ENCODE measurements at regions not wholly inside any gene's neighbourhood (a gene's known extent, or its start where the extent isn't known, plus 50 kb on each side); places are given as distances from the start of the nearest gene placed in this dataset.

- in situ Hi-C loops (cut with HindIII; ENCODE audit: low pct_unique_long_range_greater_than_20kb, low sequenced_read_pairs): no loop called here
- DNase-seq (ENCODE audit: low read depth): no peak
Observed at GRCh38 chr19:31699421-31699820, 350.2 kb upstream of the TSHZ3 start.

- no peak for DNase-seq (ENCODE audit: low read depth)
- in situ Hi-C loops (cut with HindIII; ENCODE audit: low pct_unique_long_range_greater_than_20kb, low sequenced_read_pairs): no loop called here
Observed at GRCh38 chr19:31701146-31701545, 351.9 kb upstream of the TSHZ3 start.

- DNase-seq (ENCODE audit: low read depth): no peak
- in situ Hi-C loops (cut with HindIII; ENCODE audit: low pct_unique_long_range_greater_than_20kb, low sequenced_read_pairs): no loop called here
Observed at GRCh38 chr19:31705656-31706055, 356.4 kb upstream of the TSHZ3 start.

GRCh38 chr19:31706131-31706530 is 356.9 kb upstream of the TSHZ3 start:
- in situ Hi-C loops (cut with HindIII; ENCODE audit: low pct_unique_long_range_greater_than_20kb, low sequenced_read_pairs): no loop called here

GRCh38 chr19:31706691-31707620 is 357.7 kb upstream of the TSHZ3 start:
- no peak for DNase-seq (ENCODE audit: low read depth)
- in situ Hi-C loops (cut with HindIII; ENCODE audit: low pct_unique_long_range_greater_than_20kb, low sequenced_read_pairs): no loop called here

More at GRCh38 chr19:31706131-31706530, 356.9 kb upstream of the TSHZ3 start:
- DNase-seq (ENCODE audit: low read depth): no peak

- in situ Hi-C loops (cut with HindIII; ENCODE audit: low pct_unique_long_range_greater_than_20kb, low sequenced_read_pairs): no loop called here
- DNase-seq (ENCODE audit: low read depth): no peak
Observed at GRCh38 chr19:31708520-31708919, 359.3 kb upstream of the TSHZ3 start.

GRCh38 chr19:31709476-31709875 is 360.2 kb upstream of the TSHZ3 start:
- no peak for DNase-seq (ENCODE audit: low read depth)
- in situ Hi-C loops (cut with HindIII; ENCODE audit: low pct_unique_long_range_greater_than_20kb, low sequenced_read_pairs): no loop called here

GRCh38 chr19:31715249-31715945 is 366.2 kb upstream of the TSHZ3 start:
- in situ Hi-C loops (cut with HindIII; ENCODE audit: low pct_unique_long_range_greater_than_20kb, low sequenced_read_pairs): no loop called here
- DNase-seq (ENCODE audit: low read depth): no peak

- in situ Hi-C loops (cut with HindIII; ENCODE audit: low pct_unique_long_range_greater_than_20kb, low sequenced_read_pairs): no loop called here
- DNase-seq (ENCODE audit: low read depth): no peak
Observed at GRCh38 chr19:31716826-31717225, 367.6 kb upstream of the TSHZ3 start.

GRCh38 chr19:31717269-31717923 is 368.2 kb upstream of the TSHZ3 start:
- no peak for DNase-seq (ENCODE audit: low read depth)
- in situ Hi-C loops (cut with HindIII; ENCODE audit: low pct_unique_long_range_greater_than_20kb, low sequenced_read_pairs): no loop called here

- in situ Hi-C loops (cut with HindIII; ENCODE audit: low pct_unique_long_range_greater_than_20kb, low sequenced_read_pairs): no loop called here
- no peak for DNase-seq (ENCODE audit: low read depth)
Observed at GRCh38 chr19:31718032-31718431, 368.8 kb upstream of the TSHZ3 start.

- no peak for DNase-seq (ENCODE audit: low read depth)
- in situ Hi-C loops (cut with HindIII; ENCODE audit: low pct_unique_long_range_greater_than_20kb, low sequenced_read_pairs): no loop called here
Observed at GRCh38 chr19:31718898-31719297, 369.7 kb upstream of the TSHZ3 start.

- no peak for DNase-seq (ENCODE audit: low read depth)
- in situ Hi-C loops (cut with HindIII; ENCODE audit: low pct_unique_long_range_greater_than_20kb, low sequenced_read_pairs): no loop called here
Observed at GRCh38 chr19:31723101-31723500, 373.9 kb upstream of the TSHZ3 start.

- DNase-seq (ENCODE audit: low read depth): no peak
- in situ Hi-C loops (cut with HindIII; ENCODE audit: low pct_unique_long_range_greater_than_20kb, low sequenced_read_pairs): no loop called here
Observed at GRCh38 chr19:31725051-31725450, 375.8 kb upstream of the TSHZ3 start.

GRCh38 chr19:31727536-31727935 is 378.3 kb upstream of the TSHZ3 start:
- in situ Hi-C loops (cut with HindIII; ENCODE audit: low pct_unique_long_range_greater_than_20kb, low sequenced_read_pairs): no loop called here
- no peak for DNase-seq (ENCODE audit: low read depth)

- no peak for DNase-seq (ENCODE audit: low read depth)
- in situ Hi-C loops (cut with HindIII; ENCODE audit: low pct_unique_long_range_greater_than_20kb, low sequenced_read_pairs): no loop called here
Observed at GRCh38 chr19:31730270-31730669, 381.0 kb upstream of the TSHZ3 start.

- DNase-seq (ENCODE audit: low read depth): no peak
- in situ Hi-C loops (cut with HindIII; ENCODE audit: low pct_unique_long_range_greater_than_20kb, low sequenced_read_pairs): no loop called here
Observed at GRCh38 chr19:31733591-31733990, 384.4 kb upstream of the TSHZ3 start.

GRCh38 chr19:31742249-31742648 is 393.0 kb upstream of the TSHZ3 start:
- in situ Hi-C loops (cut with HindIII; ENCODE audit: low pct_unique_long_range_greater_than_20kb, low sequenced_read_pairs): no loop called here

GRCh38 chr19:31745731-31746130 is 396.5 kb upstream of the TSHZ3 start:
- no peak for DNase-seq (ENCODE audit: low read depth)
- in situ Hi-C loops (cut with HindIII; ENCODE audit: low pct_unique_long_range_greater_than_20kb, low sequenced_read_pairs): no loop called here

More at GRCh38 chr19:31742249-31742648, 393.0 kb upstream of the TSHZ3 start:
- no peak for DNase-seq (ENCODE audit: low read depth)

Data from Caki2 (cell line).